HG02870 (cell line): ENCODE measurements at regions not wholly inside any gene's neighbourhood (a gene's known extent, or its start where the extent isn't known, plus 50 kb on each side); places are given as distances from the start of the nearest gene placed in this dataset.

Experiments used
- ATAC-seq: cut with Tn5 transposase; IDR thresholded peaks from one replicate; pipeline ENCODE4 v1.9.1; 2021; ENCODE audit warnings: mild to moderate bottlenecking, moderate library complexity; ENCODE audit not compliant: unreplicated experiment

DNA sequence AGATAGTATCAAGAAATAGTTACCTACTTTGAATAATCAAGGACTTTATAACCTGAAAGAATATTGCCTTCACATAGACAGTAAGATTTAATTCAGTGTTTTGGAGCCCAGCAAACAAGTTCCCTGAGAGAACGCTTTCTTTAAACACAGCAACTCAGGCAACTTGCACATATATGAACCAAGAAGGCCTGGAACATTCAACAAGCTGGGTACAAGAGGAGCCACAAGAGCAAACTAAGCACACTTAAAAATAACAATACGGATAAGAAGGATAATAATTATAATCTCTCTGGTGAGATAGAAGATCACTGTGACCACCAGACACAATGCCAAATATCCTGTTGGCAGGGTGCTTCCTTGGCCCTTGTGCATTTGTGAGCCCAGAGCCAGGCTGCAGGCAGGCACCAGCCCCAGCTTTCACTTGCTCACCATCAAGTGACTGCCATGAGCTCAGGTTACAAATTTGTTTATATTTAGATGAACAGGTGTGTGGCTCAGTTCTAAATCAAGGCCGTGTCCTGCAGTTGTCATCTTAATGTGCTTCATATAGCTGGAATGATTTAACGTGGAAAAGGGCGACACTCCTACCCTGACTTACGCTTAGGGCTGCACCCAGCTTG lies 446.6 kb downstream of the IRS1 start:
- no peak for ATAC-seq

DNA sequence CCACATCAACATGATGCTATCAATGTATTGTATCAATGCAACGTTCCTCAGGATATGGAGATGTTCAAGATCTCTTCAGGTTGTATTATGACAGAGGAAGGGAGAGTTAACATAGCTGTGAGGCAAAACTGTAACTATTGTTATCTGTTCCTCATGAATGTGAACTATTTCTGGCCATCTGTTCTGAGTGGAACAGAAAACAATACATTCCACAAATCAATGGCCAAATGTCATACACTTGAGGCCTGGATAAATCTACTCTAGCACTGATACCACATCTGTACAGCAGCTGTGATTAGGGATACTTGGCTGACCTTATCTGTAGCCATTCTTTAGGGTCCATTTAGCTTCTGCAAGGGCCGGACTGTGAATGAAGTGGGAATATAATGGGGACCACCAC lies 447.9 kb downstream of the IRS1 start:
- ATAC-seq, result no peak

DNA sequence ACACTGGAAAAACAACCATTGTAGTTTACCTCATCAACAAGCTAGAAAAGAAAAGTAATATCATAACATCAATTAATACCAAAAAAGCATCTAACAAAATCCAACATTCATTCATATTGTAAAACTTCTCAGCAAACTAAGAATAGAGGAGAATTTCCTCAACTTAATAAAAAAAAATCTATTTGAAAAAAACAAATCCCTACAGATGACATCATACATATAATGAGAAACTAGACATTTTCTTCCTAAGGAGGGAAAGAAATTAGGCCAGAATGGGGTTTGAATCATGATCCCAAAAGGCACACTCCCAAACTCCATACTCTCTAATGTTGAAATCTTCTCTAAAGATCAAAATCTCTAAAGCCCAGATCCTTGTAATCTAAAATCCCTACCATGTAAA lies 460.0 kb downstream of the IRS1 start:
- ATAC-seq, result no peak

DNA sequence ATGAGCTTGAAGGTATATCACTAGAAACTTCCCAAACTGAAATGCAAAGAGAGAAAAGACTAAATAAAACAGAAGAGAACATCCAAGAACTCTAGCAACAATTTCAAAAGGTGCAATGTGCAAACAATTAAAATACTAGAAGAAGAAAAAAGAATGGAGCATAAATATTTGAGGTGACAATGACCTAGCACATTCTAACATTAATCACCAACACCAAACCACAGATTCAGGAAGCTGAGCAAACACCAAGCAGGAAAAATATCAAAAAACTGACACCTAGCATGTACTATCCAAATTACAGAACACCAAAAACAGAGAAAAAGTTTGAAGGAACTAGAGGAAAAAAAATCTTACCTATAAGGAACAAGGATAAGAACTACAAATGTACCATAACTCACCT lies 460.8 kb downstream of the IRS1 start:
- ATAC-seq, result no peak

DNA sequence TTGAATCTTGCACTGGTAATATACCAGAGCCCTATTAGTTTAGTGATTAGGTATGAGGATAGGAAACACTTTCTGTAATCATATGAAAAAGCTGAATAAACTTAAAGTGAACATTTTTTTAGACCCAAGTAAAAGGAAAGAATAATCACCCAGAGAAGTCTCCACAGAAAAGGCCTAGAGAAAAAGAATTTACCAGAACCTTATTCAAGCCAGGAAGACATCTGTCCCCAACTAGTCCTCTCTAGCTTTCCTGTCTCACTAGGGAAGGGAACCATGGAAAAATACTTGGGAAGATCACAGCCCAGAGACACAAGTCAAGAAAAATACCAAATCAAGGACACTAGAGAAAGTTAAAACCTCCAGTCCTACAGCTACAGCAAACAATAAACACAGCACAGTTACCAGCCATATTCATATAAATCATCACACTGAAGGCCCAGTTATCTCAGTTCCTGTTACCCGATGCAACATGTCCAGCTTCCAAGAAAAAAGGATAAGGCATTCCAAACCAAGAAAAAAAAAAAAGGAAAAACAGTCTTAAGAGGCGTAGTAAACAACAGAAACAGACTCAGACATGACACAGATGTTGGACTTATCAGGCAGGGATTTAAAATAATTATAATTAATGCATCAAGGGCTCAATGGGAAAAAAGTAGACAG lies 461.5 kb downstream of the IRS1 start:
- no peak for ATAC-seq

DNA sequence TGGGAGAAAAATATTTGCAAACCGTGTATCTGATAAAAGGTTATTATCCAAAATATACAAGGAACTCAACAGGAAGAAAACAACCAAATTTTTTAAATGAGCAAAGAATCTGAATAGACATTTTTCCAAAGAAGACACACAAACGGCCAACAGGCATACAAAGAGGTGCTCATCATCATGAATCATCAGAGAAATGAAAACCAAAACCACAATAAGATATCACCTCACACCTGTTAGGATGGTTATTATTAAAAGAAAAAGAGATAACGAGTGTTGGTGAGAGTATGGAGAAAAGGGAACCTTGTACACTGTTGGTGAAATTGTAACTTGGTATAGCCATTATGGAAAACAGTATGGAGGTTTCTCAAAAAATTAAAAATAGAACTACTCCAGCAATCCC lies 463.3 kb downstream of the IRS1 start:
- peak; percentile 44 for ATAC-seq

DNA sequence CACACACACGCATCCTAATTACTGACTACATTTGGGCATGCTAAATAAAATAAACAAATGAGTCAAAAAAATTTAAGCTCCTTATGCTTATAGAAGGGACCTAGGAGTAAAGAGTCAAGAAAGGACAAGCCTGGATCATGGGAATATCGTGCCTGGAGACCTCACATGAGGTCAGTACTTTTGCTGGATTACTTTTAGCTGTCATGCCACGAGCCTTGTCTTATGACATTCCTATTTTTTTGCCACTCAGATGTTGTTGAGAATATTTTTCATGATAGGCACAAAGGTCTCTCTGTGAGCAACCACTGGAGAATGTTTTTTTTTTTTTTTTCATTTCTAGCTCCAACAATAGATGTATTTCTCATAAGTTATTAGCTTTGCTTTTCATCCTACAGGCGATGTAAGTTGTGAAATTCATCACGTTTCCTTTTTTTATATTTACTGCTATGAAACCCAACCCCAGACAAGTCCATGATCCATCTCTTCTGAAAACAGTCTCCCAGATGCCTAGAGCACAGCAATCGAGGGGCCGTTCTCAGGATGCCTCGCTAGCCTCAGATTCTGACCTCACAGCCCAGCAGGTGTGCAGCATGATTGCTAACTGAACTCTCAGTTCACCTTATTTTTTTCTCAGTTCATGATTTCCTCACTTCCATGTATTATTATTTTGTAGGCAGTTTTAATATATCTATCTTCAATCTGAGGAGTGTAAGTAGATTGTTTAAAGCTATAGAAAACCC lies 464.5 kb downstream of the IRS1 start:
- ATAC-seq, result peak; percentile 56

DNA sequence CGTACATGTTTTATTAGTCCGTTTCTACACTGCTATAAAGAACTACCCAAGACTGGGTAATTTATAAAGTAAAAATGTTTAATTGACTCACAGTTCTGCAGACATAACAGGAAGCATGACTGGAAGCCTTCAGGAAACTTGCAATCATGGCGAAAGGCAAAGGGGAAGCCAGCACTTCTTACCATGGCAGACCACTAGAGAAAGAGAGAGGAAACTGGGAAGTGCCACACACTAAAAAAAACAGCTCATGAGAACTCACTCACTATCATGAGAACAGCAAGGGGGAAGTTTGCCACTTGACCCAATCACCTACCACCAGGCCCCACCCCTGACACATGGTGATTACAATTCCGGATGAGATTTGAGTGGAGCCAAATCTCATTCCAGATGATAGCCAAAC lies 466.2 kb downstream of the IRS1 start:
- no peak for ATAC-seq

DNA sequence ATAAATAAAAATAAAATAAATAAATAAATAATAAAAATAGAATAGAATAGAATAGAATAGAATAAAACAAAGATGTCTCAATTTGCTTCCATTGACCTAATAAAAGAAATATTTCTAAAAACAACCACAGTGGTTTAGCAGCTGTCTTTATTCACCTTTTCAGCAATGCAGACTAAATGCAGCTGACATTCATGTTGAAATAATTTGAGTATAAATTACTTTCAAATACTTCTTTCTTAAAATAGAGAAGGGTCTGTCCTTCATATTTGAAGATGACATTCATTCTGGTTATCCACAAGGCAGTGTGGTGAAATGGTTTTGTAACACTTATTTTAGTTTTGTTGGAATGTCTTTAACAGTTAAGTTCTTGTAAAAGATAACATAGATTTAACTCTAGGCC lies 469.4 kb downstream of the IRS1 start:
- no peak for ATAC-seq

DNA sequence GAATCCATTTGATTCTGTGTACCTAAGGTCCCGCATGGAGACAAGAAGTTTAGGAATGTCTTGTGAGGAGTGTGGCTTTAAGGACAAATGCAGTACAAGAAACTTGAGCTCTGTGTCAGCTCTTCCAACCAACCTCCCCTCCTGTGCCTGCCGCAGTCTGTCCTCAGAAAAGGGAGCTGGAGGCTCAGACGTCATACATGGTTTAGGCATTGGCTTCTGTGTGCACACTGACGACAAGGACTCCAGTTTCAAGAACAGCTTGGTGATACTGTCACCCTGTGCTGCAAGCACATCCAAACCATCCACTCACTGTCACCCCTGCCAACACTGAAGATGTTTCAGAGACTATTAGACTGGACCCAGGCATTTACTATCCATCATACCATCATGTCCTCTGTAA lies 470.4 kb downstream of the IRS1 start:
- ATAC-seq, result no peak

DNA sequence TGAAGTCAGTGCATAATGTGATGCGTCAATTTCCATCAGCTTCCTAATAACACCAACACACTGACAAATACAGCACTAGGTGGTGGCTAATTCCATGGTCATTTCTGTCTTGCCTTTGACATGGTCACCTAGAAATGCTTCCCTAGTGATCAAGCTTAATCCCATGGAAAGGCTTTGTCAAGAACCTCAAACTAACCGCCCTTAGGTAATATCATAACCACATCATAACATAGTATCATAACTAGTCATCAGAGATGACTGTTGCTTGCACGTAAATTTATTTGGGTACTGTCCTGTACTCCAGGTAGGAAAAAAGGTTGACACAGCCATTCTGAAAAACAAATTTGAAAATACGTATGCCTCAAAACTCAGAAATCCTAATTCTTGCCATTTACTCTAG lies 471.8 kb downstream of the IRS1 start:
- ATAC-seq, result no peak

DNA sequence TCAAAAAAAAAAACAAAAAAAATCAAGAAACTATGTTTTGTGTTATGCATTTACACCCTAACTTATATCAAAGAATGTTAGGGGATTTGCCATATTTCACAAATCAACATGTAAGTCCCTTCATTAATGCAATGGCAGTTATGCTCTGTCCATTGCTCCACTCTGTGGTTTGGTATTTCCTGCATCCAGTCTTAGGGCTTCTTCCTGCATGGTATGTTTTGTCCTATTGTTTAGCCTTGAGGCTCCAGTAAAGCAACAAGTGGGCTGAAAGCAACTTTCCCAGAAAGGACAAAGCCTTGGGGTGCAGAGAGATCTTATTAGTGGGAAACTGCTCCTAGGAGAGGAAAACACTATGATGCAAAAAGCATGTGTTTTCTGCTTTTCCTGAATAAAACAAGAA lies 474.1 kb downstream of the IRS1 start:
- ATAC-seq, result no peak

DNA sequence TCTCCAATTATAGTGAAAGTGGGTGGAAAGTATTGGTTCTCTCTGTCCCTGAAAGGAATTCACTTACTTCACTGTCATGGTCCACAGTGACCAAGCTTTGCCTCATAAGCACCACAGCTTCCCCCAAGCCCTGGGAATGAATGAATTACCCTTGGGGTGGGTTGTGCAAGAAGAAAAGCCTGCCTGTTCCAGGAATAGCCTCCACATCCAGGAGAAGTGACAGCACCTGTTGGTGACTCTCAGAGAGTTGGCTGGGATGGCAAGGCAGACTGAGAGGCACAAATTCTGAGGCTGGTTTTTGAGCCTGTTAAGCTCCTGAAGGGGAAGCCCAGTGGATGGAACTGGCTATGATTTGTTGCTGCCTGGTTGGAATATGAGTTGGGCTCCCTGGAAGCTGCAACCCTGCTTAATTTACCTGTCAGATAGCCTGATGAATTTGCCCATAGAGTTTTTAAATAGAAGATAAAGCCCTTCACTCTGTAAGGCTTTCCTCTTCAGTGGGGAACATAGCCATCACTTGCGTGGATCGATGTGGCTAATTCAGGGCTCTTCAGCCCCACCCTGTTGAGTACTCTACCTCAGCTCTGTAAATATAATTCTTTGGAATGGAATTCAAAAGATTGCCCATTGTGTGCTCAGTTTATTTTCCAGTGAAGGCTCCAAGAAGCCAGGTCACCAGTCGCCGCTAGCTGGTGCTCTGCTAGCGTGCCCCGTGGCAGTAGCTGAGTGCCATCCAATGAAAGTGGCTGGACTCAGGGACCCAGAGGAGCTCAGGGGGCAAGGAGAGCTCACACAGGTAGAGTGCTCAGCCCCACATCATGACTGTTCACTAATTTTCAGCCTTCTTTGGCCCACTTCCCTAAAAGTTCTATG lies 479.3 kb downstream of the IRS1 start:
- no peak for ATAC-seq

DNA sequence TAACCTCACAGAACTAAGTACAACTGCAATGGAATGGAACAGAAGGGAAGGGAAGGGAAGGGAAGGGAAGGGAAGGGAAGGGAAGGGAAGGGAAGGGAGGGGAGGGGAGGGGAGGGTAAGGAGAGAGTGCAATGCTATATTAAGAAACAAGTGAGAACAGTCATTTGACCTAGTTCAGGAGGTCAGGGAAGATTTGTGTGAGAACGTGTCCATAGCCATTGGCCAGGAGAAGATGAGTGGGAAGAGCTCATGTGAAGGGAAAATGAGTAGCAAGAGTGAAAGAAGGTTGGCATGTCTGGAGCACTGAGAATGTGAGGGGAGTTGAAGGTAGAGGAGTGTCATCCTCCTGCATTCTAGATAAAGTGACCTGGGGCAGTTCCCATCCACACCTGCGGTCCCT lies 481.6 kb downstream of the IRS1 start:
- no peak for ATAC-seq

DNA sequence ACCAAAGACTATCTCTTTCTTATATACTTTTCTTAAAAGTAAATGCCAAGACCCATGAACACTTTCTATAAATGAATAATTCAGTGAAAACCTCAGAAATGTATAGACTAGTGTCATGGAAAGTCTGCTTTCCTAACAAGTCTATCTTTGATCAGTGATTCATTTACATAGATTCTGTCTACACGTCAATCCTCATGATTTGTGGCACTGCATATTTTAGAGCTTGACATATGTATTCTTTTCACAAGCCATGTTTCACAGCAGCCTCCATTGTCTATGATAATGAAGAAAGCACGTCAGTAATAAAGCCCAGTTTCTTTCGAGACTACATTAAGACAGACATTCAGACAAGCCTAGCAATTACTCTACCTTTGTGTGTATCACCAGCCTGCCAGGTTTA lies 486.6 kb downstream of the IRS1 start:
- no peak for ATAC-seq

DNA sequence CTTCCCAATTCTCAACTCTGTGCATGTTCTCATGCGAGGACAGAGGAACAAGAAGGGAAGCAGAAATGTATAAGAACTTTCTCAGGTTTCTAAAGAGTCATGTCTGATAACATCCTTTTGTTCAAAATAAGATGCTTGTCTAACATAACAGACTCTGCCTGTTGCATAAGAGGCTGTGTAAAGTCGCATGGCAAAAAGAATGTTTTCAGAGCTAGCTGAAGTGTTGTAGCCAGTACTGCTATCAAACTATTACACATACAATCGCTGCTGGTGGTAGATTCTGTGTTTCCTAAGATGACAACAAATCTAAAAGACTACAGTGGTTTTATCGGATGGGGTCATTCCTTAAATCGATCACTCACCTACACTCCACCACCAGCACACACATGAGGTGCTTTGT lies 487.5 kb downstream of the IRS1 start:
- ATAC-seq, result no peak

DNA sequence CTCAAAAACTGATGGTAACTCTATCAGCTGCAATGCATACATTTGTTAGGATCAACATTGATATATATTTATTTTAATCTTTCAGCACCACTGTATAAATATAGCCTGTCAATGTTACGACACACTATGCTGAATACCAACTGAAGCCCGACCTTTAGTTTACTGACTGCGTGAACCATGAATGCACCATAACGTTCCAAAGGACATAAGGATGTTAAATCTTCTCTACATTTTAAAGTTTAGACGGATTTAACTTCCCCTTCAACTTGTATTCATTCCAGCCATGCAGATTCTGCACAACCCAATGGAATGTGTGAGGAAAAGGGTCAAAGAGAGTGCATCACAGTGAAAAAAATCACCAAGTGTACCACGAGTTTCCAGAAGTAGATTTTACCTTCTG lies 489.5 kb downstream of the IRS1 start:
- ATAC-seq, result no peak

DNA sequence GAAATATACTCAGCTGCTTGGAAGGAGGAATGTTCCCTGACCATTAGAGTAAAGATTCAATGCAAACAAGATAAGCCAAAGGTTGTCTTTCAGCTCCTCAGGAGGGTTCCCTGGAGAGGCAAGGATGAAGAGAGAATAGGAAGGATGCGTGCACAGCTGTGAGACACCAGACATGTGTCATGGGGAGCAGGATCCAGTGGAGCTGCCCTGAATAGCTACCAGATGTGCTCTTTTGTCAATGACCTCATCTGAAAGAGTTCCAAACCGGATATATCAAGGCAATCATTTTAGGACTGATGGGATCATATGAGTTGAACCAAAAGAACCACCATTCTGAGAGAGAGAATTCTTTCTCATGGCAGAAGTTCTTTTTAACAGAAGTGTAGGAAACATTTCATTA lies 490.6 kb downstream of the IRS1 start:
- ATAC-seq, result no peak

DNA sequence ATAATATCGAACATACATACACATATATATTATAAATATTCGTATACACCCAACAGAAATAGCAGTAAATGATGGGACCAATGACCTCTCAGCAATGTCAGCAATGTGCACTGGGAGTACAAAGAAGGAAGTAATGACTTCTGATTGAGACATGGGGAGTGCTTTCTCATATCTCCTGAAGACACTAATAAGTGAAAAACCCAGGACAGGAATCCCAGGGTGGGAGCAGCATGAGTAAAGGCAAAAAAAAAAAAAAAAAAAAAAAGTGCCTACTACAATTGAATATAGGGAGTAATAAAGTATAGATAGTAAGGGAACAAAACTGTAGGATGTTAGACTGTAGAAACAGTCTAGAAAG lies 491.3 kb downstream of the IRS1 start:
- no peak for ATAC-seq

DNA sequence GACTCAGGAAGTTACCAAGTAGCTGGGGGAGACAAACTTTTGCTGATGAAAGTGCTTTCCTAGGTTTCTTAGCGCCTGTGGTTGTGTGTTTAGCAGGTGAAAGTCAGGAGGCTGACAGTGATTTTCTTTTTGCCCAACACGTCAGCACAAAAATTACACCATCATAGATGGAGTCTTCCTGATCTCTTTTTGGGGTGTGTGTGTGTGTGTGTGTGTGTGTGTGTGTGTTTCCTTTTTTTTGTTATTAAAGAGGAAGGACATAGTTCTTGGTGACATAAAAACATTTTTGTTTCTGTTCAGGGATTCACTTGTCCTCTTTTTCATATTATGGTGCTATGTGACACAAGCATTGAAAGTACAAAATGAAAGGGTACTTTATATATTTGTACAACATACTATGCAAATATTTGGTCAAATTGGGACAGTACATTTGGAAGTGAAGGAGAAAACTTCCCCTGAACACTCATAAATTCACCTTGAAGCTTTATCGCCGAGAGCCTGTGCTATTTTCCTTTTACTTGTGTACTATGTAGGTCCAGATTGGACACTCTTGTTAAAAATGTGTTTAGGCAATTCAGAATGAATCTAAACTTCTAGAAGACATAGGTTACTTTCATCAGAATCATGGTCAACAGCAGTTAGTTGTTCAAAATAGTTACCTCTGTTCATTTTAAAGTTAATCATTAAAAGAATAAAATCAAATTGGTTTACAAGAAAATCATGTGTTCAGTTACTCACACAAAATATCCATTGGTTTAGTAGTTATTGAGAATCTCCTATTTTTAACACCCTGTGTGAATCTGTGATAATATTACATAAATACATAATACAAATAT lies 491.9 kb downstream of the IRS1 start:
- no peak for ATAC-seq

DNA sequence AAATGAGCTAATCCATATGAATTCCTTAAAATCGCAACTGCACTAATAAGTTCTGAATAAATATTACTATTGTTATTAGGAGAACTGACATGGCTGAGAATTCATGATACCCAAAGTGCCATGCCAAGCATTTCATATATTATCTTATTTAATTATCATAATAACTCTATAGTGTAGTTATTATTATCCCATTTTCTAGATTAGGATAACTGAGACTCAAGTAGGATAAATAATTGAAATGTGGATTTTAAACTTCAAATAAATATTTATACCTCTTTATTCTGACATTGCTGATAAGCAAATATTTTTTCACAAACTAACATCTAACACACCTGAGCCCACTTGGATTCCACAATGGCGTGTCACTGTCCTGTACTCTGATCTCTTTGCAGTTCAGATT lies 492.7 kb downstream of the IRS1 start:
- ATAC-seq, result no peak
